IMR-90 (cell line): ENCODE measurements at regions not wholly inside any gene's neighbourhood (a gene's known extent, or its start where the extent isn't known, plus 50 kb on each side); places are given as distances from the start of the nearest gene placed in this dataset.

Experiments used
- ATAC-seq: fragments of 200-7000 bp; cut with Tn5 transposase; 2 replicates; pipeline ENCODE4 v1.9.1; 2020; ENCODE audit warnings: low read depth, mild to moderate bottlenecking, moderate library complexity
- BruUV-seq: library from RNA; stranded (reverse); fragments of 400-500 nt; replicated peaks from 2 replicates; lab custom pipeline; 2021; lab: Mats Ljungman, UMichigan
- CTCF ChIA-PET: fragments of 300-600 bp; formaldehyde crosslinking; extraction: SDS; loops from one replicate; lab custom pipeline; 2021; ENCODE audit warnings: antibody characterized with exemption; lab: Yijun Ruan, JAX
- POLR2A ChIA-PET: fragments of 300-600 bp; sonication (Branson Sonifier 250); formaldehyde crosslinking; loops from one replicate; lab custom pipeline; 2022; ENCODE audit warnings: antibody characterized with exemption; ENCODE audit not compliant: unreplicated experiment; lab: Charles Lee
- DNase-seq: peaks from one replicate; pipeline ENCODE4 v3.0.0; 2013
- H2AFZ ChIP-seq: replicated peaks from 2 replicates; pipeline ENCODE3; 2013; ENCODE audit warnings: low read length, mild to moderate bottlenecking; ENCODE audit not compliant: poor library complexity
- H2AK5ac ChIP-seq: 2 replicates; pipeline ENCODE4 v1.6.1; 2013; ENCODE audit warnings: low read depth, low read length, inconsistent platforms
- H2AK9ac ChIP-seq: replicated peaks from 2 replicates; pipeline ENCODE3; 2013; ENCODE audit warnings: mild to moderate bottlenecking, low read depth, low read length, moderate library complexity; ENCODE audit not compliant: poor library complexity
- H2BK120ac ChIP-seq: 2 replicates; pipeline ENCODE4 v1.6.1; 2013; ENCODE audit warnings: low read depth, low read length, inconsistent platforms
- H2BK15ac ChIP-seq: 3 replicates; pipeline ENCODE4 v1.6.1; 2013; ENCODE audit warnings: low read depth, low read length, inconsistent platforms
- H2BK20ac ChIP-seq: 2 replicates; pipeline ENCODE4 v1.6.1; 2013; ENCODE audit warnings: low read depth, mild to moderate bottlenecking, inconsistent platforms, low read length, moderate library complexity
- H2BK5ac ChIP-seq: 2 replicates; pipeline ENCODE4 v1.6.1; 2013; ENCODE audit warnings: mild to moderate bottlenecking, low read depth, low read length, inconsistent platforms; ENCODE audit not compliant: poor library complexity, severe bottlenecking
- H3K14ac ChIP-seq: replicated peaks from 2 replicates; pipeline ENCODE4 v1.6.1; 2013; ENCODE audit warnings: low read depth, low read length, inconsistent platforms
- H3K18ac ChIP-seq: 2 replicates; pipeline ENCODE4 v1.6.1; 2013; ENCODE audit warnings: low read depth, low read length, control low read depth
- H3K23ac ChIP-seq: 2 replicates; pipeline ENCODE4 v1.6.1; 2013; ENCODE audit warnings: low read depth, low read length, inconsistent platforms
- H3K27ac ChIP-seq: 2 replicates; pipeline ENCODE4 v1.5.1; 2013; ENCODE audit warnings: mild to moderate bottlenecking, control low read depth, low read length; ENCODE audit not compliant: insufficient read depth
- H3K27me3 ChIP-seq: 2 replicates; pipeline ENCODE4 v1.6.1; 2013; ENCODE audit warnings: low read length; ENCODE audit not compliant: control insufficient read depth, insufficient read depth
- H3K36me3 ChIP-seq: 2 replicates; pipeline ENCODE4 v1.6.1; 2013; ENCODE audit warnings: low read length, mixed read lengths; ENCODE audit not compliant: control insufficient read depth, insufficient read depth
- H3K4ac ChIP-seq: 2 replicates; pipeline ENCODE4 v1.6.1; 2013; ENCODE audit warnings: low read depth, low read length, inconsistent platforms
- H3K4me1 ChIP-seq: 2 replicates; pipeline ENCODE4 v1.6.1; 2013; ENCODE audit warnings: low read length, mixed read lengths; ENCODE audit not compliant: control insufficient read depth, insufficient read depth
- H3K4me2 ChIP-seq: 2 replicates; pipeline ENCODE4 v1.6.1; 2013; ENCODE audit warnings: low read depth, mild to moderate bottlenecking, control low read depth, low read length, moderate library complexity
- H3K4me3 ChIP-seq: 2 replicates; pipeline ENCODE4 v1.5.1; 2013; ENCODE audit warnings: low read depth, mild to moderate bottlenecking, control low read depth, low read length, moderate library complexity; ENCODE audit not compliant: insufficient read depth
- H3K56ac ChIP-seq: 2 replicates; pipeline ENCODE4 v1.6.1; 2013; ENCODE audit warnings: low read length, inconsistent platforms; ENCODE audit not compliant: insufficient read depth; ENCODE audit errors: extremely low read depth
- H3K79me1 ChIP-seq, 2 experiments: 2 replicates each; pipeline ENCODE4 v1.6.1; 2013; ENCODE audit warnings: low read length in 2 of 2, inconsistent platforms in 1 of 2, low read depth in 1 of 2
- H3K9ac ChIP-seq: 2 replicates; pipeline ENCODE4 v1.6.1; 2013; ENCODE audit warnings: low read depth, low read length, control low read depth
- H3K9me1 ChIP-seq: 2 replicates; pipeline ENCODE4 v1.6.1; 2013; ENCODE audit warnings: low read length, inconsistent platforms; ENCODE audit not compliant: insufficient read depth
- H3K9me3 ChIP-seq: 2 replicates; pipeline ENCODE4 v1.6.1; 2013; ENCODE audit warnings: low read length; ENCODE audit not compliant: control insufficient read depth, insufficient read depth
- H4K20me1 ChIP-seq: 2 replicates; pipeline ENCODE4 v1.6.1; 2013; ENCODE audit warnings: low read length, inconsistent platforms; ENCODE audit not compliant: insufficient read depth
- H4K5ac ChIP-seq: 2 replicates; pipeline ENCODE4 v1.6.1; 2013; ENCODE audit warnings: mild to moderate bottlenecking, low read depth, low read length, control low read depth
- H4K8ac ChIP-seq, 2 experiments: 2 replicates each; pipeline ENCODE4 v1.6.1; 2013; ENCODE audit warnings: low read depth in 2 of 2, low read length in 2 of 2, control low read depth in 1 of 2, inconsistent platforms in 1 of 2
- H4K91ac ChIP-seq: 2 replicates; pipeline ENCODE4 v1.6.1; 2013; ENCODE audit warnings: low read depth, low read length, inconsistent platforms; ENCODE audit not compliant: insufficient read depth
- BHLHE40 ChIP-seq: fragments of 150-350 bp; IDR thresholded peaks from 2 replicates; pipeline ENCODE4 v1.6.1; 2016; ENCODE audit warnings: mild to moderate bottlenecking, low read depth, low read length
- CHD1 ChIP-seq: IDR thresholded peaks from 2 replicates; pipeline ENCODE4 v1.6.1; 2012; ENCODE audit warnings: low read depth, low read length, improper control_type of control experiment
- POLR2A ChIP-seq: IDR thresholded peaks from 2 replicates; pipeline ENCODE4 v1.6.1; 2012; ENCODE audit warnings: mild to moderate bottlenecking, low read depth, low read length
- RAD21 ChIP-seq: IDR thresholded peaks from 2 replicates; pipeline ENCODE4 v1.6.1; 2012; ENCODE audit warnings: low read length, improper control_type of control experiment
- RCOR1 ChIP-seq: IDR thresholded peaks from 2 replicates; pipeline ENCODE4 v1.6.1; 2012; ENCODE audit warnings: mild to moderate bottlenecking, low read length, improper control_type of control experiment; ENCODE audit not compliant: insufficient replicate concordance
- RFX5 ChIP-seq: IDR thresholded peaks from 2 replicates; pipeline ENCODE4 v1.8.0; 2012; ENCODE audit warnings: low read depth, mild to moderate bottlenecking, low read length, moderate library complexity
- SMC3 ChIP-seq: fragments of 150-350 bp; IDR thresholded peaks from 2 replicates; pipeline ENCODE4 v1.6.1; 2016; ENCODE audit warnings: low read depth, mild to moderate bottlenecking, antibody characterized with exemption, low read length, moderate library complexity
- WGBS, 2 experiments: methylation state at CpG; one replicate each; pipeline versions ENCODE4 v1.1.5 to v1.1.7; 2013; ENCODE audit warnings: missing lambda C conversion rate in 2 of 2; ENCODE audit not compliant: insufficient read length in 1 of 2; ENCODE audit errors: extremely low coverage in 2 of 2; 5-methylcytosine and 5-hydroxymethylcytosine counted together
- dilution Hi-C: fragments of 300-500 bp; cut with HindIII; formaldehyde crosslinking; loops from one replicate; pipeline ENCODE4 v1.14.3; 2018; ENCODE audit warnings: low sequenced_read_pairs; ENCODE audit not compliant: unreplicated experiment
- in situ Hi-C: fragments of 300-500 bp; cut with MboI; formaldehyde crosslinking; loops from 3 replicates; pipeline ENCODE4 v1.14.3; 2019; ENCODE audit warnings: low sequenced_read_pairs, inconsistent platforms, mixed read lengths
- intact Hi-C: fragments of 100-400 bp; cut with micrococcal nuclease; formaldehyde crosslinking; loops from 2 replicates; pipeline ENCODE4 v1.10.0; 2022
- TF ChIP-seq, protein P1 (sequence below): conservative IDR thresholded peaks from 2 replicates; pipeline ENCODE4 v1.5.1; 2012; ENCODE audit warnings: mild to moderate bottlenecking, low read depth, low read length, improper control_type of control experiment

DNA sequence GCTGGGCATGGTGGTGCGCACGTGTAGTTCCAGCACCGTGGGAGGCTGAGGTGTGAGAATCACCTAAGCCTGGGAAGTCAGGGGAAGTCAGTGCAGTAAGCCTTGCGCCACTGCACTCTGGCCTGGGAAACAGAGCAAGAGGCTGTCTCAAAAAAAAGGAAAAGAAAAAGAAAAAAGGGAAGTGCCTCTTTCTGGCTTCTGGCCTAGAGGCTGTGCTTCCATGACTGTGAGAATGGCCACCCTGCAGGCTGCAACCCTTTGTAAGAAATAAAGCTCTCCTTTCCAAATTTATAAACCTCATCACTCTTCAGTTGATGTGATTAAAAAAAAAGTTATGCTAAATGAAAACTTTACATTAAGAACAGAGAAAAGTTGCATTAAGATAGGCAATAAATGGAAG lies 774.3 kb downstream of the TUSC7 start:
- Histone ChIP-seq H3K36me3 (no peaks in the 10 kb centered on the region), H2AK9ac (no peak overlapping the region), H3K4me2 (no peak overlapping the region), H3K9me3 (no peaks in the 10 kb centered on the region), H2AFZ (no peak overlapping the region), H4K5ac (no peak overlapping the region), H3K9me1 (no peaks in the 10 kb centered on the region; the same call in 1 of the 2 replicates), H3K9ac (no peak overlapping the region), H3K4me3 (no peak overlapping the region), H3K23ac (no peak overlapping the region), H2BK20ac (no peak overlapping the region), H3K27me3 (no peaks in the 10 kb centered on the region), H3K4ac (no peak overlapping the region), H3K14ac (no peak overlapping the region), H4K8ac (no peak overlapping the region), H3K27ac (no peak overlapping the region), H3K4me1 (no peaks in the 10 kb centered on the region), H4K91ac (no peak overlapping the region), H2BK5ac (no peak overlapping the region), H3K79me1 (no peaks in the 10 kb centered on the region), H3K18ac (no peak overlapping the region), H2BK15ac (no peak overlapping the region), H2AK5ac (no peak overlapping the region), H3K56ac (no peak overlapping the region), H2BK120ac (no peak overlapping the region), H4K20me1 (no peaks in the 10 kb centered on the region)
- no CpG with 5 or more reads among the region's 4 CpGs for WGBS, 2 experiments
- no TSS peak for BruUV-seq
- ChIA-PET POLR2A (no interaction called here), CTCF (no interaction called here)
- ATAC-seq (no peak), DNase-seq (no peak)
- dilution Hi-C loops (no loop called here), intact Hi-C loops (no loop called here), in situ Hi-C loops (no loop called here)
- TF ChIP-seq, protein P1, sequence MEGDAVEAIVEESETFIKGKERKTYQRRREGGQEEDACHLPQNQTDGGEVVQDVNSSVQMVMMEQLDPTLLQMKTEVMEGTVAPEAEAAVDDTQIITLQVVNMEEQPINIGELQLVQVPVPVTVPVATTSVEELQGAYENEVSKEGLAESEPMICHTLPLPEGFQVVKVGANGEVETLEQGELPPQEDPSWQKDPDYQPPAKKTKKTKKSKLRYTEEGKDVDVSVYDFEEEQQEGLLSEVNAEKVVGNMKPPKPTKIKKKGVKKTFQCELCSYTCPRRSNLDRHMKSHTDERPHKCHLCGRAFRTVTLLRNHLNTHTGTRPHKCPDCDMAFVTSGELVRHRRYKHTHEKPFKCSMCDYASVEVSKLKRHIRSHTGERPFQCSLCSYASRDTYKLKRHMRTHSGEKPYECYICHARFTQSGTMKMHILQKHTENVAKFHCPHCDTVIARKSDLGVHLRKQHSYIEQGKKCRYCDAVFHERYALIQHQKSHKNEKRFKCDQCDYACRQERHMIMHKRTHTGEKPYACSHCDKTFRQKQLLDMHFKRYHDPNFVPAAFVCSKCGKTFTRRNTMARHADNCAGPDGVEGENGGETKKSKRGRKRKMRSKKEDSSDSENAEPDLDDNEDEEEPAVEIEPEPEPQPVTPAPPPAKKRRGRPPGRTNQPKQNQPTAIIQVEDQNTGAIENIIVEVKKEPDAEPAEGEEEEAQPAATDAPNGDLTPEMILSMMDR = no peak
- TF ChIP-seq BHLHE40 (no peak), RAD21 (no peak), RCOR1 (no peak), POLR2A (no peak), SMC3 (no peak), CHD1 (no peak), RFX5 (no peak)
